ENCODE measurements at regions not wholly inside any gene's neighbourhood (a gene's known extent, or its start where the extent isn't known, plus 50 kb on each side); places are given as distances from the start of the nearest gene placed in this dataset.
"Not testable (repeated sequence)": the region's sequence is repeated elsewhere in the genome, so short reads cannot be mapped to it uniquely, and the experiment has no call there.

DNA sequence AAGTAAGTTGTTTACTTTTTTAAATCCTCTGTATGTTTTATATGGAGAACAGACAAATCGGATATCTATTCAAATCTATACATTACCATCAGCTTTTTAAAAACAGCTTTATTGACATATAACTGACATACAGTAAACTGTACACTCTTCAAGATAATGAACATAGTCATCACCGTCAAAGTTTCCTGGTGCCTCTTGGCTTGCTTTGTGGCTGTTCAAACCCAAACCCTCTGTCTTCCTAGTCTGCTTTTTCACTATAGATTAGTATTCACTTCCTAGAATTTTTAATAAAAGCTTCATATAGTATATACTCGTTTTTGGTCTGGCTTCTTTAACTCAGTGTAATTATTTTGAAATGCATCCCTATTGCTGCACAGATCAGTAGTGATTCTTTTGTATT is 56.4 kb upstream of the TPTE start:
- DNase-seq (ENCODE audit: low spot score), result no peak
- TF ChIP-seq, protein P1, sequence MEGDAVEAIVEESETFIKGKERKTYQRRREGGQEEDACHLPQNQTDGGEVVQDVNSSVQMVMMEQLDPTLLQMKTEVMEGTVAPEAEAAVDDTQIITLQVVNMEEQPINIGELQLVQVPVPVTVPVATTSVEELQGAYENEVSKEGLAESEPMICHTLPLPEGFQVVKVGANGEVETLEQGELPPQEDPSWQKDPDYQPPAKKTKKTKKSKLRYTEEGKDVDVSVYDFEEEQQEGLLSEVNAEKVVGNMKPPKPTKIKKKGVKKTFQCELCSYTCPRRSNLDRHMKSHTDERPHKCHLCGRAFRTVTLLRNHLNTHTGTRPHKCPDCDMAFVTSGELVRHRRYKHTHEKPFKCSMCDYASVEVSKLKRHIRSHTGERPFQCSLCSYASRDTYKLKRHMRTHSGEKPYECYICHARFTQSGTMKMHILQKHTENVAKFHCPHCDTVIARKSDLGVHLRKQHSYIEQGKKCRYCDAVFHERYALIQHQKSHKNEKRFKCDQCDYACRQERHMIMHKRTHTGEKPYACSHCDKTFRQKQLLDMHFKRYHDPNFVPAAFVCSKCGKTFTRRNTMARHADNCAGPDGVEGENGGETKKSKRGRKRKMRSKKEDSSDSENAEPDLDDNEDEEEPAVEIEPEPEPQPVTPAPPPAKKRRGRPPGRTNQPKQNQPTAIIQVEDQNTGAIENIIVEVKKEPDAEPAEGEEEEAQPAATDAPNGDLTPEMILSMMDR (IDR thresholded peaks at IDR 0.05; ENCODE audit: unreplicated experiment), result no peak
- no peak overlapping the region for H3K4me3 Mint-ChIP-seq (ENCODE audit: unreplicated experiment)
- no peaks in the 10 kb centered on the region for H3K9me3 Mint-ChIP-seq (ENCODE audit: unreplicated experiment)
- no peaks in the 10 kb centered on the region for H3K27me3 Mint-ChIP-seq (ENCODE audit: unreplicated experiment)
- H3K4me1 Mint-ChIP-seq (ENCODE audit: unreplicated experiment), result no peaks in the 10 kb centered on the region
- no peak overlapping the region for H3K27ac Mint-ChIP-seq (ENCODE audit: unreplicated experiment)
- H3K36me3 Mint-ChIP-seq (ENCODE audit: low read depth, unreplicated experiment), result no peaks in the 10 kb centered on the region

- H3K36me3 Mint-ChIP-seq (ENCODE audit: low read depth, unreplicated experiment); H3K4me3 Mint-ChIP-seq (ENCODE audit: unreplicated experiment); H3K4me1 Mint-ChIP-seq (ENCODE audit: unreplicated experiment); H3K27me3 Mint-ChIP-seq (ENCODE audit: unreplicated experiment); H3K9me3 Mint-ChIP-seq (ENCODE audit: unreplicated experiment); DNase-seq (ENCODE audit: low spot score); H3K27ac Mint-ChIP-seq (ENCODE audit: unreplicated experiment): not testable (repeated sequence)
Measured at GRCh38 chr21:10465524-10466110, 55.8 kb upstream of the TPTE start.

- H3K36me3 Mint-ChIP-seq (ENCODE audit: low read depth, unreplicated experiment), result no peaks in the 10 kb centered on the region
- DNase-seq (ENCODE audit: low spot score), result no peak
- no peaks in the 10 kb centered on the region for H3K27me3 Mint-ChIP-seq (ENCODE audit: unreplicated experiment)
- no peak overlapping the region for H3K27ac Mint-ChIP-seq (ENCODE audit: unreplicated experiment)
- TF ChIP-seq, protein P1 (IDR thresholded peaks at IDR 0.05; ENCODE audit: unreplicated experiment), result no peak
- H3K4me1 Mint-ChIP-seq (ENCODE audit: unreplicated experiment), result no peaks in the 10 kb centered on the region
- no peaks in the 10 kb centered on the region for H3K9me3 Mint-ChIP-seq (ENCODE audit: unreplicated experiment)
- H3K4me3 Mint-ChIP-seq (ENCODE audit: unreplicated experiment), result no peak overlapping the region
Measured at GRCh38 chr21:10466200-10466599, 55.2 kb upstream of the TPTE start.
